ENCODE measurements at regions not wholly inside any gene's neighbourhood (a gene's known extent, or its start where the extent isn't known, plus 50 kb on each side); places are given as distances from the start of the nearest gene placed in this dataset.

DNA sequence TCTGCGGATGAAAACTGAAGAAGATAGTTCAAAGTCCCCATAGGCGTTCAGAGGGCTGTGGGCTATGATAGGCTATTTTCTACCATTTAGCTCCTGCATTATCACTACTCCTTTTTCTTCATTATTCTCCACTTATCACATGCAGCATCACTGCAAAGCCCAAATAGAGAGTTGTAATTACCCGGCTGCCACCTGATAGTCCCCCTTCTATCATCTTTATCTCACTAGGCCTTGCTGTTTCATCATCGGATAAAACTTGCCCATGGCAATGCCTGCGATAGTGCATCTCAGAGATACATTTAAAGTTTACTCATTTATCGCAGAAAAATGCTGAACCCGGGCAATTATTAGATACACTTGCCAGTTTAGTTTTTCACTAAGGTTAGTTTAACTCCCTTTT, 82.9 kb upstream of the SOX21 start:
- TF ChIP-seq ZNF274 (IDR thresholded peaks at IDR 0.05; ENCODE audit: low read depth, low read length) (no peak), YY1 (IDR thresholded peaks at IDR 0.05; ENCODE audit: insufficient read depth, insufficient read length) (no peak), SUZ12 (IDR thresholded peaks at IDR 0.05; ENCODE audit: extremely low read depth, insufficient read depth, insufficient read length) (no peak)

Data from NT2/D1 (cell line).